NCI-H1092 treated with DMSO at 0.1 percent for 48 hours (cell line): ENCODE measurements at regions not wholly inside any gene's neighbourhood (a gene's known extent, or its start where the extent isn't known, plus 50 kb on each side); places are given as distances from the start of the nearest gene placed in this dataset.

Source experiments
- DNase-seq: peaks from one replicate; lab custom pipeline; 2025; lab: John Stamatoyannopoulos, UW

DNA sequence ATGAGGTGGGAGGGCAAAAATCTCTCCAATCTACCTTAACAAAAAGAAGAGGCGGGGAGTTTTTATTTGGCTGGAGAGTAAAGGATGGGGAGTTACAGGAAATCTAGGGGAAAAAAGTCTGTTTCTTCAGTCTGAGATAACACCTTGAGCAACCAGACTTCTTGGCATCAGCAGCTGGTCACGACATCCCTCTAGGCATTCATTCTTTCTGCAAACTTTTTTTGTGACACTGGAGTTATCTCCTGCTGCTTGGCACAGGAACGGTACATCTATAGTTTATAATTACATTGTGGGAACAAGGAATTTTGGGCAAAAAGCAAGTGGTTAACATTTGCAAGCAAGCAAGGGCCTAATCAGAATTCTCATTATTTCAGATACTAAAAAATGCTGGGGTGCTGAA lies 50.6 kb upstream of the IFNGR1 start:
- no peak for DNase-seq

DNA sequence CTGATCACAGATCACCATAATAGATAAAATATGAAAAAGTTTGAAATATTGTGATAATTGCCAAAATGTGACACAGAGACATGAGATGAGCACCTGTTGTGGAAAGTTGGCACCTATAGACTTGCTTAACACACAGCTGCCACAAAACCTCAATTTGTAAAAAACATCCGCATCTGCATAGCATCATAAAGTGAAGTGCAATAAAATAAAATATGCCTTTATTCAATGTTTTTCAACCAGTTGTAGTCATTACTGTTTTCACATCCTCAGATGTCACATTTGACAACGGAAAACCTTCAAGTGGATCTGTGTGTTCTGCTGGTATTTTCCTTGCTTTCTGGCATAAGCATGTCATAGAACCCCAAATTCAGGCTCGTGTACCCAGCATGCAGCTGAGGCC lies 50.2 kb upstream of the IFNGR1 start:
- no peak for DNase-seq
